ENCODE measurements at regions not wholly inside any gene's neighbourhood (a gene's known extent, or its start where the extent isn't known, plus 50 kb on each side); places are given as distances from the start of the nearest gene placed in this dataset.

GRCh38 chr6:66435321-66435720, 728.3 kb upstream of the EYS start:
- Histone ChIP-seq H2AFZ (ENCODE audit: low read depth, low read length) (no peak overlapping the region), H3K4me3 (replicated peaks in 1 of 3; ENCODE audit: insufficient read depth in 1 of 3, low read depth in 1 of 3, low read length in 3 of 3) (no peak overlapping the region), H3K27me3 (ENCODE audit: control insufficient read depth in 2 of 2, insufficient read depth in 2 of 2, low read length in 2 of 2) (no peaks in the 10 kb centered on the region), H3K36me3 (ENCODE audit: control insufficient read depth in 2 of 2, extremely low read depth in 1 of 2, insufficient read depth in 2 of 2, low read length in 2 of 2) (no peaks in the 10 kb centered on the region), H3K4me2 (ENCODE audit: insufficient read depth, low read length) (no peak overlapping the region), H3K4me1 (ENCODE audit: control insufficient read depth, extremely low read depth, insufficient read depth, low read length) (no peaks in the 10 kb centered on the region), H3K79me2 (ENCODE audit: control insufficient read depth, insufficient read depth, low read length) (no peaks in the 10 kb centered on the region), H3K9ac (replicated peaks; ENCODE audit: extremely low read depth, insufficient read depth, low read length) (no peak overlapping the region), H4K20me1 (replicated peaks; ENCODE audit: control insufficient read depth, extremely low read depth, insufficient read depth, low read length) (no peaks in the 10 kb centered on the region), H3K27ac (ENCODE audit: insufficient read depth, low read depth, low read length) (no peak overlapping the region), H3K9me1 (replicated peaks; ENCODE audit: control insufficient read depth, extremely low read depth, insufficient read depth, low read length) (no peaks in the 10 kb centered on the region), H3K9me3 (replicated peaks; ENCODE audit: control insufficient read depth, insufficient read depth, low read length) (no peaks in the 10 kb centered on the region)
- intact Hi-C loops (cut with micrococcal nuclease) (no loop called here), dilution Hi-C loops (cut with MboI; ENCODE audit: extremely low pct_ligation_motif_present, low sequenced_read_pairs) (no loop called here)
- no TSS peak for BruUV-seq (replicated peaks)
- no peak for DNase-seq (ENCODE audit: low read depth, low spot score)
- ChIA-PET POLR2A (no interaction called here), CTCF (no interaction called here)
- FAIRE-seq: no peak
- no peak for TF ChIP-seq MYC (IDR thresholded peaks at IDR 0.05; ENCODE audit: low read depth, low read length)
- no peak for TF ChIP-seq GATA2 (IDR thresholded peaks at IDR 0.05; ENCODE audit: insufficient read depth, insufficient read length, low read depth, low read length)
- TF ChIP-seq MAX (IDR thresholded peaks at IDR 0.05; ENCODE audit: insufficient read depth, insufficient read length): no peak
- no peak for TF ChIP-seq JUN (IDR thresholded peaks at IDR 0.05; ENCODE audit: borderline replicate concordance, insufficient read depth, insufficient read length, low read depth)
- TF ChIP-seq POLR2A (IDR thresholded peaks at IDR 0.05; ENCODE audit: low read depth, low read length): no peak
- no peak for TF ChIP-seq POLR2AphosphoS5 (IDR thresholded peaks at IDR 0.05; ENCODE audit: insufficient read depth, low read depth, low read length)
- TF ChIP-seq EZH2 (IDR thresholded peaks at IDR 0.05; ENCODE audit: borderline replicate concordance, low read depth, low read length, severe bottlenecking): no peak
- TF ChIP-seq FOS (IDR thresholded peaks at IDR 0.05; ENCODE audit: borderline replicate concordance, insufficient read depth, low read length): no peak
- no peak for TF ChIP-seq CTCF (IDR thresholded peaks at IDR 0.05; ENCODE audit: extremely low read depth in 1 of 2, insufficient read depth in 1 of 2, low read depth in 1 of 2, low read length in 2 of 2)

Data from endothelial cell of umbilical vein (primary cell).